GM12872 (cell line): ENCODE measurements at regions not wholly inside any gene's neighbourhood (a gene's known extent, or its start where the extent isn't known, plus 50 kb on each side); places are given as distances from the start of the nearest gene placed in this dataset.

ENCODE experiments used
- TF ChIP-seq, protein P1 (sequence below): IDR thresholded peaks from 3 replicates; pipeline ENCODE4 v1.5.1; 2011; ENCODE audit warnings: low read depth, mild to moderate bottlenecking, low read length, moderate library complexity; ENCODE audit not compliant: insufficient read depth

DNA sequence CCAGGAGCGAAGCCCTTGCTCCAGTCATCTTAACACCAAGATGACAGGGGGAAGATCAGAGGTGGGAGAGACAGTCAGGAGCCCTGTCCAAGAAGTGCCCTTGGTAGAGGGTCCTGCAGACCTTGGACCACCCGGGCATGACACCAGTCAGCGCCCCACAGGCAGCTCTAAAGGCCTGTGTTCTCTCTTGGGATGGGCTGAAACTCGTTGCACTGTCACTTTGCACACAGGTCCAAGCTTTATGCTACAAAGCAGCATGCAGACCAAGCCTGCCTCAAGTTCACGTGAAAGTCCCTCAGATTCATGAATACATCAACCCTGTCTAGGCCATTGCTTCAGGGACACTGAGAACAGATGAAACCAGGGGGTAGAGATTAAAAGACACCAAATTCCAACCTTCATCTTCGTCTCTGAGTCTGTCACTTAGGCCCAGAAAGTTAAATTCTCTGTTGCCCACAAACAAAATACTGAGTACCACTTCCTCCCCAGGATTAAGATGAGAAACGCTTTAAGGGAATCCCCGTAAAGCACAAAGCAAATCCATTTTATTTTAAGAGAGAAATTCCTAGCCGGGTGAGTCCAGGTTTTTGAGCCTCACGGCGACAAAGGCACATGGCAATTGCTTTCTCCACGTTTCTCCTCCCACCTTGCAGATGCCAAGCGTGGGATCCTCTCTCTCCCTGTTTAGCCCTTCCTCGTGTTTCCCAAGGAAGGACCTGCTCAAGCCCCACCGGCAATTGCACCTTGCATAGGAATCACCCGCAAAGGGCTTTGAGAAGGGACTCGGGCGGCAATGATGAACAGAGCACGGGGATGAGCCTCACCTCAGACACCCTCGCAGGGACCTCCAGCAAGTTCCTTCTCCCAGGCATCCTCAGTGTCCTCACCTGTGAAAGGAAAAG, 75.0 kb upstream of the ID2 start:
- TF ChIP-seq, protein P1, sequence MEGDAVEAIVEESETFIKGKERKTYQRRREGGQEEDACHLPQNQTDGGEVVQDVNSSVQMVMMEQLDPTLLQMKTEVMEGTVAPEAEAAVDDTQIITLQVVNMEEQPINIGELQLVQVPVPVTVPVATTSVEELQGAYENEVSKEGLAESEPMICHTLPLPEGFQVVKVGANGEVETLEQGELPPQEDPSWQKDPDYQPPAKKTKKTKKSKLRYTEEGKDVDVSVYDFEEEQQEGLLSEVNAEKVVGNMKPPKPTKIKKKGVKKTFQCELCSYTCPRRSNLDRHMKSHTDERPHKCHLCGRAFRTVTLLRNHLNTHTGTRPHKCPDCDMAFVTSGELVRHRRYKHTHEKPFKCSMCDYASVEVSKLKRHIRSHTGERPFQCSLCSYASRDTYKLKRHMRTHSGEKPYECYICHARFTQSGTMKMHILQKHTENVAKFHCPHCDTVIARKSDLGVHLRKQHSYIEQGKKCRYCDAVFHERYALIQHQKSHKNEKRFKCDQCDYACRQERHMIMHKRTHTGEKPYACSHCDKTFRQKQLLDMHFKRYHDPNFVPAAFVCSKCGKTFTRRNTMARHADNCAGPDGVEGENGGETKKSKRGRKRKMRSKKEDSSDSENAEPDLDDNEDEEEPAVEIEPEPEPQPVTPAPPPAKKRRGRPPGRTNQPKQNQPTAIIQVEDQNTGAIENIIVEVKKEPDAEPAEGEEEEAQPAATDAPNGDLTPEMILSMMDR, result no peak

GRCh38 chr2:8607606-8608005, 74.2 kb upstream of the ID2 start:
- TF ChIP-seq, protein P1, result no peak

GRCh38 chr2:8608411-8608954, 73.4 kb upstream of the ID2 start:
- TF ChIP-seq, protein P1, result no peak

GRCh38 chr2:8609357-8609811, 72.5 kb upstream of the ID2 start:
- TF ChIP-seq, protein P1, result no peak

DNA sequence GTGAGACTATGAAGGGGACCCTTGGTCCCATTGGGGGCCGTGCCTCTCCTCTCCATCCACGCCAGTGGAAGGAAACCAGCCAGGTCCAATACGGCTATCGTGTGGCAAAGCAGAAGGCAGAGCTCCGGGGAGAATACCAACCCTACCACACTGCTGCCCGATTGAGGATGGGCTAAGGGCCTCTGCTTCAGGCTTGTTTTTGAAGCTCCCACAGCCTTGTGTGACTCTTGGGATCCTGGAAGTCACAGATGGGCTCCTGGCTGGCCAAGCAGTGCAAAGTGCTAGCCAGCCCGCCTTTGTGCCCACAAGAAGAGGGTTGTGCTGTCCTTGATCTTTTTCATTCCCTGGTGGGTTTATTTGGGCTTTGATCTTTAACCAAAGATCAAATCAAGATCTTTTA, 70.6 kb upstream of the ID2 start:
- TF ChIP-seq, protein P1, result no peak

- TF ChIP-seq, protein P1, result no peak
These were observed 70.2 kb upstream of the ID2 start for GRCh38 chr2:8611700-8612099.

DNA sequence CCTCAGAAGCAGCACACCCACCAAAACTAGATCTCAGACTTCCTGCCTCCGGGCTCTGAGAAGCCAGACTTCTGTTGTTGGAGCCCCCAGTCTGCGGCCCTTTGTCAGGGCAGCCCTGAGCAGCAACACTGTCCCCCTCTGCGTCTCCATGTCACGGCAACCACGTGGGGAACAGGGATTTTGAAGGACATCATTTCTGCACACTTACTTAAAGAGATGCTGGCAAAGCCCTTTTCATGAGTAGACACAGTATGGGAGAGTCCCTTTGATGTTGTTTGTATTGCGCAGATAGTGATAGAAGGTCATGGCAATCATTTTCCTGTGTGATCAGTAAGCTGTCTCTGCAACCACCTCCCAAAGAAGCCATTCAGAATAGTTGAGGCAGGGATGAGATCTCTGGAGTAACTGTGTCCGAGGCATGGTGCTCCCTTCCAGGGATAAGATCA, 69.1 kb upstream of the ID2 start:
- TF ChIP-seq, protein P1, result no peak
